NCI-H187 (cell line): ENCODE measurements at regions not wholly inside any gene's neighbourhood (a gene's known extent, or its start where the extent isn't known, plus 50 kb on each side); places are given as distances from the start of the nearest gene placed in this dataset.

ENCODE experiments used
- DNase-seq, 2 experiments: peaks; one replicate each; lab custom pipeline; 2025; lab: John Stamatoyannopoulos, UW

- no peak for DNase-seq
These were observed 371.0 kb upstream of the ATP2B1 start for GRCh38 chr12:90079529-90080210.

GRCh38 chr12:90078344-90078743 is 369.7 kb upstream of the ATP2B1 start:
- DNase-seq: no peak

GRCh38 chr12:90077756-90078155 is 369.1 kb upstream of the ATP2B1 start:
- no peak for DNase-seq

- DNase-seq: no peak
These were observed 368.2 kb upstream of the ATP2B1 start for GRCh38 chr12:90076851-90077319.

GRCh38 chr12:90075685-90076084 is 367.0 kb upstream of the ATP2B1 start:
- no peak for DNase-seq

GRCh38 chr12:90074086-90074485 is 365.4 kb upstream of the ATP2B1 start:
- no peak for DNase-seq

GRCh38 chr12:90071996-90072395 is 363.4 kb upstream of the ATP2B1 start:
- no peak for DNase-seq

GRCh38 chr12:90069711-90070110 is 361.1 kb upstream of the ATP2B1 start:
- DNase-seq: no peak

GRCh38 chr12:90067791-90068190 is 359.2 kb upstream of the ATP2B1 start:
- no peak for DNase-seq

GRCh38 chr12:90064852-90065801 is 356.5 kb upstream of the ATP2B1 start:
- no peak for DNase-seq

- no peak for DNase-seq
These were observed 354.2 kb upstream of the ATP2B1 start for GRCh38 chr12:90062799-90063198.

- DNase-seq: no peak
These were observed 353.2 kb upstream of the ATP2B1 start for GRCh38 chr12:90061809-90062208.

GRCh38 chr12:90060031-90060430 is 351.4 kb upstream of the ATP2B1 start:
- no peak for DNase-seq

- no peak for DNase-seq
These were observed 350.1 kb upstream of the ATP2B1 start for GRCh38 chr12:90058704-90059103.

GRCh38 chr12:90055071-90055470 is 346.4 kb upstream of the ATP2B1 start:
- no peak for DNase-seq

- no peak for DNase-seq
These were observed 340.3 kb upstream of the ATP2B1 start for GRCh38 chr12:90048918-90049317.

GRCh38 chr12:90045559-90045958 is 336.9 kb upstream of the ATP2B1 start:
- DNase-seq: no peak

- no peak for DNase-seq
These were observed 335.4 kb upstream of the ATP2B1 start for GRCh38 chr12:90044069-90044468.

- DNase-seq: no peak
These were observed 334.4 kb upstream of the ATP2B1 start for GRCh38 chr12:90042920-90043641.

GRCh38 chr12:90038289-90038688 is 329.7 kb upstream of the ATP2B1 start:
- no peak for DNase-seq

- no peak for DNase-seq
These were observed 329.1 kb upstream of the ATP2B1 start for GRCh38 chr12:90037740-90038139.

- no peak for DNase-seq
These were observed 328.0 kb upstream of the ATP2B1 start for GRCh38 chr12:90036637-90037036.
